Panc1 (cell line): ENCODE measurements at regions not wholly inside any gene's neighbourhood (a gene's known extent, or its start where the extent isn't known, plus 50 kb on each side); places are given as distances from the start of the nearest gene placed in this dataset.

Experiments used
- ATAC-seq: fragments of 200-7000 bp; cut with Tn5 transposase; 2 replicates; pipeline ENCODE4 v1.9.1; 2020; ENCODE audit warnings: mild to moderate bottlenecking, moderate library complexity
- BruUV-seq: library from RNA; stranded (reverse); fragments of 400-500 nt; replicated peaks from 2 replicates; lab custom pipeline; 2021; lab: Mats Ljungman, UMichigan
- CTCF ChIA-PET: fragments of 300-600 bp; sonication (Branson Sonifier 250); formaldehyde crosslinking; loops from one replicate; lab custom pipeline; 2022; ENCODE audit warnings: antibody characterized with exemption; lab: Charles Lee
- POLR2A ChIA-PET: fragments of 300-600 bp; sonication (Branson Sonifier 250); formaldehyde crosslinking; loops from one replicate; lab custom pipeline; 2022; ENCODE audit warnings: antibody characterized with exemption; lab: Charles Lee
- DNase-seq: peaks from one replicate; pipeline ENCODE4 v3.0.0-alpha.2; 2010; ENCODE audit warnings: low read depth, low spot score
- H3K27ac ChIP-seq: 2 replicates; pipeline ENCODE4 v1.5.1; 2011; ENCODE audit warnings: mild to moderate bottlenecking, low read length, inconsistent platforms
- H3K27me3 ChIP-seq: fragments of 200-500 bp; sonication (Bioruptor generic); 2 replicates; pipeline ENCODE4 v1.6.0; 2014; ENCODE audit warnings: low read length, inconsistent platforms; ENCODE audit not compliant: control insufficient read depth, insufficient read depth
- H3K36me3 ChIP-seq: fragments of 200-500 bp; sonication (Bioruptor generic); 2 replicates; pipeline ENCODE4 v1.5.1; 2014; ENCODE audit warnings: inconsistent platforms, mild to moderate bottlenecking, low read length, moderate library complexity; ENCODE audit not compliant: control insufficient read depth, insufficient read depth
- H3K4me1 ChIP-seq: 2 replicates; pipeline ENCODE4 v1.5.1; 2011; ENCODE audit warnings: inconsistent platforms, mild to moderate bottlenecking, low read length, moderate library complexity; ENCODE audit not compliant: control insufficient read depth, insufficient read depth
- H3K4me3 ChIP-seq, 2 experiments: 2 replicates each; pipeline ENCODE4 v1.5.1; 2011 to 2012; ENCODE audit warnings: low read depth in 2 of 2, low read length in 2 of 2, mild to moderate bottlenecking in 2 of 2, inconsistent platforms in 1 of 2, moderate library complexity in 1 of 2
- H3K9me3 ChIP-seq: fragments of 200-500 bp; sonication (Bioruptor generic); 2 replicates; pipeline ENCODE4 v1.5.1; 2014; ENCODE audit warnings: low read depth, mild to moderate bottlenecking, inconsistent platforms, low read length, moderate library complexity; ENCODE audit not compliant: control insufficient read depth, insufficient read depth
- POLR2AphosphoS5 ChIP-seq: IDR thresholded peaks from 2 replicates; pipeline ENCODE4 v1.6.1; 2012; ENCODE audit warnings: mild to moderate bottlenecking, low read depth, low read length, moderate library complexity
- SIN3A ChIP-seq: IDR thresholded peaks from 2 replicates; pipeline ENCODE4 v1.6.1; 2012; ENCODE audit warnings: low read depth, mild to moderate bottlenecking, low read length, moderate library complexity, borderline replicate concordance; ENCODE audit not compliant: insufficient read depth
- TCF7L2 ChIP-seq: IDR thresholded peaks from 2 replicates; pipeline ENCODE4 v1.6.1; 2011; ENCODE audit warnings: mild to moderate bottlenecking, low read depth, low read length, inconsistent platforms
- in situ Hi-C: cut with HindIII; loops from 2 replicates; pipeline ENCODE4 v1.10.0; 2016; ENCODE audit warnings: low sequenced_read_pairs, low pct_unique_long_range_greater_than_20kb
- intact Hi-C: fragments of 100-400 bp; cut with micrococcal nuclease; formaldehyde crosslinking; loops from one replicate; pipeline ENCODE4 v1.10.0; 2022; ENCODE audit not compliant: unreplicated experiment
- TF ChIP-seq, protein P1 (sequence below), 2 experiments: IDR thresholded peaks; 2 replicates each; pipeline ENCODE4 v1.6.1; 2011 to 2012; ENCODE audit warnings: low read depth in 2 of 2, control low read depth in 1 of 2, low read length in 1 of 2, mild to moderate bottlenecking in 1 of 2, moderate library complexity in 1 of 2; ENCODE audit not compliant: insufficient read depth in 1 of 2
- TF ChIP-seq, protein P2 (sequence below): fragments of 450-650 bp; IDR thresholded peaks from 2 replicates; pipeline ENCODE4 v1.5.1; 2017; ENCODE audit warnings: mild to moderate bottlenecking

DNA sequence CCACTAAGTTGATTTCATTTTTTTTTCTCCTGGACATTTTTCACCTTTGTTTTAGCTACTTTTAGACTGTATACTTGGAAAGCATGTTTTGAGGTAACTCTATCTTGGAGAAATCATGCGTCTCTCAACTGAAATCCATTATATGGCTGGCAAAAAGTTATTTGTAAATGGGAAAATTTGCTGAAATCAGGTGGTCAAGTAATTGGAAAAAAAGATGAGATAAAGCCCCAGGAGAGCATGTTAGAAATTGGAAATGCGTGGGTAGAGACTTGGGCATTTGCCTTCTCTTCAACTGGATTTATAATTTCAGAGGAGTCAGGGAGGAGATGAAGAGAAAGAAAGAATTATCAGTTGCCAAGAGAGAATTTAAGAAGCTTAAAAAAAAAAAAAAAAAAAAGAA lies 217.1 kb upstream of the MAP3K7 start:
- no TSS peak for BruUV-seq
- ATAC-seq (no peak), DNase-seq (no peak)
- in situ Hi-C loops = no loop called here
- Histone ChIP-seq H3K4me1 (no peaks in the 10 kb centered on the region), H3K27ac (no peak overlapping the region), H3K36me3 (no peaks in the 10 kb centered on the region), H3K4me3 (no peak overlapping the region), H3K9me3 (no peaks in the 10 kb centered on the region), H3K27me3 (no peaks in the 10 kb centered on the region)
- TF ChIP-seq, protein P1, sequence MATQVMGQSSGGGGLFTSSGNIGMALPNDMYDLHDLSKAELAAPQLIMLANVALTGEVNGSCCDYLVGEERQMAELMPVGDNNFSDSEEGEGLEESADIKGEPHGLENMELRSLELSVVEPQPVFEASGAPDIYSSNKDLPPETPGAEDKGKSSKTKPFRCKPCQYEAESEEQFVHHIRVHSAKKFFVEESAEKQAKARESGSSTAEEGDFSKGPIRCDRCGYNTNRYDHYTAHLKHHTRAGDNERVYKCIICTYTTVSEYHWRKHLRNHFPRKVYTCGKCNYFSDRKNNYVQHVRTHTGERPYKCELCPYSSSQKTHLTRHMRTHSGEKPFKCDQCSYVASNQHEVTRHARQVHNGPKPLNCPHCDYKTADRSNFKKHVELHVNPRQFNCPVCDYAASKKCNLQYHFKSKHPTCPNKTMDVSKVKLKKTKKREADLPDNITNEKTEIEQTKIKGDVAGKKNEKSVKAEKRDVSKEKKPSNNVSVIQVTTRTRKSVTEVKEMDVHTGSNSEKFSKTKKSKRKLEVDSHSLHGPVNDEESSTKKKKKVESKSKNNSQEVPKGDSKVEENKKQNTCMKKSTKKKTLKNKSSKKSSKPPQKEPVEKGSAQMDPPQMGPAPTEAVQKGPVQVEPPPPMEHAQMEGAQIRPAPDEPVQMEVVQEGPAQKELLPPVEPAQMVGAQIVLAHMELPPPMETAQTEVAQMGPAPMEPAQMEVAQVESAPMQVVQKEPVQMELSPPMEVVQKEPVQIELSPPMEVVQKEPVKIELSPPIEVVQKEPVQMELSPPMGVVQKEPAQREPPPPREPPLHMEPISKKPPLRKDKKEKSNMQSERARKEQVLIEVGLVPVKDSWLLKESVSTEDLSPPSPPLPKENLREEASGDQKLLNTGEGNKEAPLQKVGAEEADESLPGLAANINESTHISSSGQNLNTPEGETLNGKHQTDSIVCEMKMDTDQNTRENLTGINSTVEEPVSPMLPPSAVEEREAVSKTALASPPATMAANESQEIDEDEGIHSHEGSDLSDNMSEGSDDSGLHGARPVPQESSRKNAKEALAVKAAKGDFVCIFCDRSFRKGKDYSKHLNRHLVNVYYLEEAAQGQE (IDR thresholded peaks at IDR 0.05; ENCODE audit: insufficient read depth in 1 of 2, low read depth in 2 of 2, low read length in 1 of 2) = no peak
- TF ChIP-seq POLR2AphosphoS5 (no peak), TCF7L2 (no peak)
- TF ChIP-seq, protein P2, sequence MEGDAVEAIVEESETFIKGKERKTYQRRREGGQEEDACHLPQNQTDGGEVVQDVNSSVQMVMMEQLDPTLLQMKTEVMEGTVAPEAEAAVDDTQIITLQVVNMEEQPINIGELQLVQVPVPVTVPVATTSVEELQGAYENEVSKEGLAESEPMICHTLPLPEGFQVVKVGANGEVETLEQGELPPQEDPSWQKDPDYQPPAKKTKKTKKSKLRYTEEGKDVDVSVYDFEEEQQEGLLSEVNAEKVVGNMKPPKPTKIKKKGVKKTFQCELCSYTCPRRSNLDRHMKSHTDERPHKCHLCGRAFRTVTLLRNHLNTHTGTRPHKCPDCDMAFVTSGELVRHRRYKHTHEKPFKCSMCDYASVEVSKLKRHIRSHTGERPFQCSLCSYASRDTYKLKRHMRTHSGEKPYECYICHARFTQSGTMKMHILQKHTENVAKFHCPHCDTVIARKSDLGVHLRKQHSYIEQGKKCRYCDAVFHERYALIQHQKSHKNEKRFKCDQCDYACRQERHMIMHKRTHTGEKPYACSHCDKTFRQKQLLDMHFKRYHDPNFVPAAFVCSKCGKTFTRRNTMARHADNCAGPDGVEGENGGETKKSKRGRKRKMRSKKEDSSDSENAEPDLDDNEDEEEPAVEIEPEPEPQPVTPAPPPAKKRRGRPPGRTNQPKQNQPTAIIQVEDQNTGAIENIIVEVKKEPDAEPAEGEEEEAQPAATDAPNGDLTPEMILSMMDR = no peak
- POLR2A ChIA-PET = no interaction called here
- intact Hi-C loops = no loop called here
- CTCF ChIA-PET = no interaction called here

DNA sequence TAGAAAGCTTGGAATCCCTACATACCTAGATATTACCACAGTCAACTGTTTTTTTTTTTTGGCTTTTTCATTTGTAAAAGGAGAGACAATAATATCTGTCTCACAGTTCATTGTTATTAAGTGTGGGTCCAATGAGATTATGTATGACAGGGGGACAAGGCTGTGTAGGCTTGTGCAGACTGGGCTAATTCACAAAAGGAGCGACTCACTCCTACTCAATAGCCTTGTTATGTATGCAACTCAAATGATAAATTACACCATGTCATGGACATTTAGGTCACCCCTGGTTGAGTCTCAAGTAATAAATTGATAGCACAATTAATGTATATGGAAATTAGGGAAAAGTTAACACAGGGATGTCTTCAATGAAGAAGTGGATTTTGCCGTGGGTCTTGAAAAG lies 208.2 kb upstream of the MAP3K7 start:
- H3K27ac ChIP-seq = no peak overlapping the region
- no peaks in the 10 kb centered on the region for H3K36me3 ChIP-seq
- in situ Hi-C loops (no loop called here), intact Hi-C loops (no loop called here)
- no peak for ATAC-seq
- no peaks in the 10 kb centered on the region for H3K9me3 ChIP-seq
- no peaks in the 10 kb centered on the region for H3K4me1 ChIP-seq
- ChIA-PET CTCF (no interaction called here), POLR2A (no interaction called here)
- H3K27me3 ChIP-seq = no peaks in the 10 kb centered on the region; the same call in 1 of the 2 replicates
- no peak for DNase-seq
- TF ChIP-seq TCF7L2 (no peak), SIN3A (no peak), POLR2AphosphoS5 (no peak)
- TF ChIP-seq, protein P2 = no peak
- TF ChIP-seq, protein P1 (IDR thresholded peaks at IDR 0.05; ENCODE audit: insufficient read depth in 1 of 2, low read depth in 2 of 2, low read length in 1 of 2) = no peak
- no TSS peak for BruUV-seq
- no peak overlapping the region for H3K4me3 ChIP-seq
